ENCODE measurements at regions not wholly inside any gene's neighbourhood (a gene's known extent, or its start where the extent isn't known, plus 50 kb on each side); places are given as distances from the start of the nearest gene placed in this dataset.

DNA sequence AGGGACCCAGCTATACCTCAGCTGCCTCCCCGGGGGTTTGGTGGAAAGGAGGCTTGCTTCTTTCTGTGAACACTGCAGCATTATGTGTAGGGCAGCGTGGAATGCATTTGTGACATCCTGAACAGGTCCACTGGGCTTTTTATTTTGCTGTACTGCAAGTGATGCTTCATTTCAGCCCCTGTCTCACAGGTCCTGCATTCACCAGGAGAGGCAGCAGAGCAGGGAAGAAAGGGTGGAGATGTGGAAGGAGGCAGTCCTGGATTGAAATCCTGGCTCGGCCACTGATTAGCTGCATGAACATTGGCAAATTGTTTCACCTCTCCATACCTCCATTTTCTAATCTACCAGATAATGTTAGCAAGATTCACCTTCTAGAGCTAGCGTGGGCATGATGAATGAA, 77.9 kb upstream of the ZBTB18 start:
- peaks cover 0 to 4% (median 2%) of the 10 kb centered on the region in 4 experiments; a peak in 4 of 7 replicates for H3K4me1 ChIP-seq (replicated peaks in 1 of 4; ENCODE audit: control insufficient read depth in 3 of 4, insufficient read depth in 4 of 4, low read length in 3 of 4)
- no peaks in the 10 kb centered on the region for H3K23me2 ChIP-seq (ENCODE audit: low read depth, low read length)
- H3K4ac ChIP-seq (replicated peaks; ENCODE audit: insufficient read length, low read depth, low read length): no peak overlapping the region
- TF ChIP-seq EGR1 (IDR thresholded peaks at IDR 0.05; ENCODE audit: borderline replicate concordance, low read depth, low read length): no peak
- peak in 1 of 2 experiments; percentile 22; a peak in 1 of 4 replicates for TF ChIP-seq RAD21 (IDR thresholded peaks at IDR 0.05 in 1 of 2, conservative IDR thresholded peaks at IDR 0.05 in 1 of 2; ENCODE audit: low read depth in 2 of 2, low read length in 2 of 2)
- TF ChIP-seq, protein P1, sequence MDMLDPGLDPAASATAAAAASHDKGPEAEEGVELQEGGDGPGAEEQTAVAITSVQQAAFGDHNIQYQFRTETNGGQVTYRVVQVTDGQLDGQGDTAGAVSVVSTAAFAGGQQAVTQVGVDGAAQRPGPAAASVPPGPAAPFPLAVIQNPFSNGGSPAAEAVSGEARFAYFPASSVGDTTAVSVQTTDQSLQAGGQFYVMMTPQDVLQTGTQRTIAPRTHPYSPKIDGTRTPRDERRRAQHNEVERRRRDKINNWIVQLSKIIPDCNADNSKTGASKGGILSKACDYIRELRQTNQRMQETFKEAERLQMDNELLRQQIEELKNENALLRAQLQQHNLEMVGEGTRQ (IDR thresholded peaks at IDR 0.05; ENCODE audit: low read length): no peak
- TF ChIP-seq, protein P2, sequence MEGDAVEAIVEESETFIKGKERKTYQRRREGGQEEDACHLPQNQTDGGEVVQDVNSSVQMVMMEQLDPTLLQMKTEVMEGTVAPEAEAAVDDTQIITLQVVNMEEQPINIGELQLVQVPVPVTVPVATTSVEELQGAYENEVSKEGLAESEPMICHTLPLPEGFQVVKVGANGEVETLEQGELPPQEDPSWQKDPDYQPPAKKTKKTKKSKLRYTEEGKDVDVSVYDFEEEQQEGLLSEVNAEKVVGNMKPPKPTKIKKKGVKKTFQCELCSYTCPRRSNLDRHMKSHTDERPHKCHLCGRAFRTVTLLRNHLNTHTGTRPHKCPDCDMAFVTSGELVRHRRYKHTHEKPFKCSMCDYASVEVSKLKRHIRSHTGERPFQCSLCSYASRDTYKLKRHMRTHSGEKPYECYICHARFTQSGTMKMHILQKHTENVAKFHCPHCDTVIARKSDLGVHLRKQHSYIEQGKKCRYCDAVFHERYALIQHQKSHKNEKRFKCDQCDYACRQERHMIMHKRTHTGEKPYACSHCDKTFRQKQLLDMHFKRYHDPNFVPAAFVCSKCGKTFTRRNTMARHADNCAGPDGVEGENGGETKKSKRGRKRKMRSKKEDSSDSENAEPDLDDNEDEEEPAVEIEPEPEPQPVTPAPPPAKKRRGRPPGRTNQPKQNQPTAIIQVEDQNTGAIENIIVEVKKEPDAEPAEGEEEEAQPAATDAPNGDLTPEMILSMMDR (IDR thresholded peaks at IDR 0.05; ENCODE audit: control extremely low read depth in 1 of 3, insufficient read depth in 1 of 3, low read depth in 1 of 3, low read length in 3 of 3): peak in 2 of 3 experiments; percentile 3 to 29; a peak in 2 of 4 replicates
- H3K56ac ChIP-seq (replicated peaks; ENCODE audit: insufficient read length, low read depth, low read length): no peak overlapping the region
- no peak overlapping the region for H3K9ac ChIP-seq (replicated peaks in 1 of 4; ENCODE audit: extremely low read depth in 1 of 4, low read depth in 3 of 4, low read length in 3 of 4)
- no peak overlapping the region for H2BK12ac ChIP-seq (ENCODE audit: low read depth, low read length)
- no peak overlapping the region for H4K8ac ChIP-seq (ENCODE audit: extremely low read depth, insufficient read depth, low read length)
- FAIRE-seq (no peak), DNase-seq (ENCODE audit: low read depth in 1 of 2, low spot score in 2 of 2) (peak in 1 of 2 experiments; percentile 24)
- H2BK20ac ChIP-seq (ENCODE audit: low read length): no peak overlapping the region
- 82% methylated on average over 4 of the region's 4 CpGs; no CpG with 5 or more reads in 1 of the 2 experiments for WGBS, 2 experiments (ENCODE audit: extremely low coverage in 1 of 2, insufficient coverage in 1 of 2, insufficient read length in 1 of 2, insufficient replicate concordance in 2 of 2, low coverage in 1 of 2, low lambda C conversion rate in 2 of 2, missing lambda C conversion rate in 1 of 2)
- no peak overlapping the region for H2AFZ ChIP-seq (ENCODE audit: low read length)
- H2BK15ac ChIP-seq (ENCODE audit: low read length): no peak overlapping the region
- POLR2A ChIA-PET (ENCODE audit: partially characterized antibody): interaction anchor here (0.5 kb wide), 1 partner anchor 251 kb away, joined by 3 read pairs; no protein-coding TSS in a partner anchor
- no peak overlapping the region for H3K23ac ChIP-seq (ENCODE audit: insufficient read length)
- H3K79me1 ChIP-seq (ENCODE audit: low read depth, low read length): no peaks in the 10 kb centered on the region
- no peak overlapping the region for H4K5ac ChIP-seq (ENCODE audit: insufficient read length, low read depth, low read length)
- H3K14ac ChIP-seq (ENCODE audit: insufficient read length): no peak overlapping the region
- no peak overlapping the region for H4K91ac ChIP-seq (replicated peaks; ENCODE audit: insufficient read length, low read length)
- H4K20me1 ChIP-seq (replicated peaks in 1 of 2; ENCODE audit: control insufficient read depth in 1 of 2, insufficient read depth in 2 of 2, low read length in 2 of 2): no peaks in the 10 kb centered on the region
- no peak overlapping the region for H2BK120ac ChIP-seq (replicated peaks; ENCODE audit: low read depth, low read length)
- CTCF ChIA-PET (ENCODE audit: partially characterized antibody): interaction anchor here (2.0 kb wide), 1 partner anchor 8 kb away, joined by 7 read pairs; no protein-coding TSS in a partner anchor
- no peaks in the 10 kb centered on the region for H3K9me3 ChIP-seq (ENCODE audit: insufficient read depth in 2 of 2, low read depth in 1 of 2, low read length in 1 of 2)
- H3K36me3 ChIP-seq (ENCODE audit: control insufficient read depth in 2 of 4, insufficient read depth in 4 of 4, low read length in 3 of 4): no peaks in the 10 kb centered on the region
- no peak overlapping the region for H2AK5ac ChIP-seq (ENCODE audit: low read depth, low read length)
- H3K79me2 ChIP-seq (ENCODE audit: control insufficient read depth in 1 of 2, insufficient read depth in 2 of 2, low read length in 2 of 2): no peaks in the 10 kb centered on the region
- H2BK5ac ChIP-seq (ENCODE audit: low read depth, low read length): no peak overlapping the region
- no peak overlapping the region for H3K4me3 ChIP-seq (ENCODE audit: extremely low read depth in 1 of 4, insufficient read depth in 2 of 4, low read depth in 3 of 4, low read length in 4 of 4)
- no peak overlapping the region for H3K27ac ChIP-seq (ENCODE audit: low read depth, low read length)
- H3K18ac ChIP-seq (ENCODE audit: extremely low read depth, low read length): no peak overlapping the region
- no peak overlapping the region for H3K4me2 ChIP-seq (ENCODE audit: insufficient read depth in 1 of 2, low read depth in 2 of 2, low read length in 2 of 2)
- no peaks in the 10 kb centered on the region for H3K27me3 ChIP-seq (replicated peaks in 1 of 4; ENCODE audit: control insufficient read depth in 3 of 4, extremely low read depth in 1 of 4, insufficient read depth in 3 of 4, low read length in 3 of 4)

All from H1 (cell line).